ENCODE measurements at regions not wholly inside any gene's neighbourhood (a gene's known extent, or its start where the extent isn't known, plus 50 kb on each side); places are given as distances from the start of the nearest gene placed in this dataset.

- TF ChIP-seq CTCF (IDR thresholded peaks at IDR 0.05; ENCODE audit: low read depth, low read length): no peak
- H3K4me3 ChIP-seq (ENCODE audit: low read depth, low read length): no peak overlapping the region
Observed at GRCh38 chr4:125104616-125105015, 210.1 kb upstream of the FAT4 start.

- no peak overlapping the region for H3K4me3 ChIP-seq (ENCODE audit: low read depth, low read length)
- no peak for TF ChIP-seq CTCF (IDR thresholded peaks at IDR 0.05; ENCODE audit: low read depth, low read length)
Observed at GRCh38 chr4:125101719-125102118, 213.0 kb upstream of the FAT4 start.

GRCh38 chr4:125097729-125098128, 217.0 kb upstream of the FAT4 start:
- no peak for TF ChIP-seq CTCF (IDR thresholded peaks at IDR 0.05; ENCODE audit: low read depth, low read length)

DNA sequence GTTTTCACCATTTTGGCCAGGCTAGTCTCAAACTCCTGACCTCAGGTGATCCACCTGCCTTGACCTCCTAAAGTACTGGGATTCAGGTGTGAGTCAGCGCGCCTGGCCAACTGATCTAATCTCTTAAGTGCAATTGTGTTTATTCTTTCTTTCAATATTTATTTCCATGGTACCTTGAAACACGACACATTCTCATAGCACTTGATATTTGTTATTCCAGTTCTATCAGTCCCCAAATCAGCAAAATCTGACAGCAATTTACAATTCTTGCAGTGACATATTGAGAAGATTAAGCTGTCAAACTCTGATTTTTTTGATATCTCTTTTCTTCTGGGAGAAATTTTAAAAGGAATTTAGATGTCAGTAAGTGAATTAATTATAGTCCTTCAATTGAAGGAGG, 218.1 kb upstream of the FAT4 start:
- no peak for TF ChIP-seq CTCF (IDR thresholded peaks at IDR 0.05; ENCODE audit: low read depth, low read length)
- H3K4me3 ChIP-seq (ENCODE audit: low read depth, low read length): no peak overlapping the region

More at GRCh38 chr4:125097729-125098128, 217.0 kb upstream of the FAT4 start:
- no peak overlapping the region for H3K4me3 ChIP-seq (ENCODE audit: low read depth, low read length)

GRCh38 chr4:125091541-125091940, 223.2 kb upstream of the FAT4 start:
- no peak for TF ChIP-seq CTCF (IDR thresholded peaks at IDR 0.05; ENCODE audit: low read depth, low read length)

GRCh38 chr4:125091101-125091500, 223.7 kb upstream of the FAT4 start:
- no peak for TF ChIP-seq CTCF (IDR thresholded peaks at IDR 0.05; ENCODE audit: low read depth, low read length)
- H3K4me3 ChIP-seq (ENCODE audit: low read depth, low read length): no peak overlapping the region

More at GRCh38 chr4:125091541-125091940, 223.2 kb upstream of the FAT4 start:
- H3K4me3 ChIP-seq (ENCODE audit: low read depth, low read length): no peak overlapping the region

DNA sequence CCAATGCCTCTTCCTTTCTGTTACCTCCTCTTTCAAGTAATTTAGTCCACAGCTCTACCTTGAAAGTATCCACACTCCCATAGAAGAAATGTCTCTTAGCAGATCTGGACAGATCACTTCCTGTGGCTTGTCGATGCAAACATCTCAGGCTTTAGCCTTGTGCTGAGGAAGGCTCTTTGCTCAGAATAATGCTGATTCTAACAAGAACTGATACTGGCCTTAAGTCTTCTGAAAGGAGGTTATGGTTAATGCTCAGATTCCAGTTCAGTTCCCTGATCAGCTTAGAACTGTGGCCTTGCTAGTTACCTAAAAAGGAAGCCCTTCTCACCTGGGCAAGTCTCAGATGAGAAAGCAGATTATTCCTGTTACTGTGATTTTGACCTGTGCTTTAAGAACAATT, 230.1 kb upstream of the FAT4 start:
- no peak for TF ChIP-seq CTCF (IDR thresholded peaks at IDR 0.05; ENCODE audit: low read depth, low read length)
- H3K4me3 ChIP-seq (ENCODE audit: low read depth, low read length): no peak overlapping the region

Measured in WI38 (cell line).